Endothelial cell (in vitro differentiated cells): ENCODE measurements at regions not wholly inside any gene's neighbourhood (a gene's known extent, or its start where the extent isn't known, plus 50 kb on each side); places are given as distances from the start of the nearest gene placed in this dataset.

Source experiments
- DNase-seq: peaks from one replicate; pipeline ENCODE4 v3.0.0; 2021; ENCODE audit warnings: low spot score
- H3K27ac Mint-ChIP-seq: one replicate; pipeline ENCODE4 v1.8.0; 2021; ENCODE audit warnings: mixed read lengths, inconsistent platforms; ENCODE audit not compliant: unreplicated experiment
- H3K27me3 Mint-ChIP-seq: one replicate; pipeline ENCODE4 v1.8.0; 2021; ENCODE audit warnings: mild to moderate bottlenecking, moderate library complexity, mixed read lengths, inconsistent platforms; ENCODE audit not compliant: unreplicated experiment
- H3K36me3 Mint-ChIP-seq: one replicate; pipeline ENCODE4 v1.8.0; 2021; ENCODE audit warnings: mild to moderate bottlenecking, low read depth, mixed read lengths, inconsistent platforms; ENCODE audit not compliant: unreplicated experiment
- H3K4me1 Mint-ChIP-seq: one replicate; pipeline ENCODE4 v1.8.0; 2021; ENCODE audit warnings: mild to moderate bottlenecking, mixed read lengths, inconsistent platforms; ENCODE audit not compliant: unreplicated experiment
- H3K4me3 Mint-ChIP-seq: one replicate; pipeline ENCODE4 v1.8.0; 2021; ENCODE audit warnings: mild to moderate bottlenecking, mixed read lengths, inconsistent platforms; ENCODE audit not compliant: unreplicated experiment
- H3K9me3 Mint-ChIP-seq: one replicate; pipeline ENCODE4 v1.8.0; 2021; ENCODE audit warnings: mixed read lengths, inconsistent platforms; ENCODE audit not compliant: unreplicated experiment
- CTCF ChIP-seq: fragments of 200-600 bp; sonication (generic); IDR thresholded peaks from one replicate; pipeline ENCODE4 v1.5.0; 2021; ENCODE audit warnings: antibody characterized with exemption; ENCODE audit not compliant: unreplicated experiment

- Mint-ChIP-seq H3K9me3 (no peaks in the 10 kb centered on the region), H3K4me1 (peaks cover 6% of the 10 kb centered on the region), H3K27ac (no peak overlapping the region), H3K27me3 (no peaks in the 10 kb centered on the region), H3K36me3 (no peaks in the 10 kb centered on the region), H3K4me3 (no peak overlapping the region)
- DNase-seq: no peak
- TF ChIP-seq CTCF: no peak
Measured at GRCh38 chr7:46713868-46714596, 793.0 kb upstream of the IGFBP3 start.

- no peak overlapping the region for H3K27ac Mint-ChIP-seq
- no peak for TF ChIP-seq CTCF
- H3K27me3 Mint-ChIP-seq: no peaks in the 10 kb centered on the region
- no peaks in the 10 kb centered on the region for H3K4me1 Mint-ChIP-seq
- no peak overlapping the region for H3K4me3 Mint-ChIP-seq
- no peaks in the 10 kb centered on the region for H3K9me3 Mint-ChIP-seq
- no peak for DNase-seq
- no peaks in the 10 kb centered on the region for H3K36me3 Mint-ChIP-seq
Measured at GRCh38 chr7:46710927-46711326, 789.9 kb upstream of the IGFBP3 start.

GRCh38 chr7:46707973-46708372 lies 786.9 kb upstream of the IGFBP3 start:
- TF ChIP-seq CTCF: no peak
- Mint-ChIP-seq H3K9me3 (no peaks in the 10 kb centered on the region), H3K27me3 (no peaks in the 10 kb centered on the region), H3K27ac (no peak overlapping the region), H3K4me1 (no peaks in the 10 kb centered on the region), H3K4me3 (no peak overlapping the region), H3K36me3 (no peaks in the 10 kb centered on the region)
- DNase-seq: no peak

- Mint-ChIP-seq H3K27ac (no peak overlapping the region), H3K4me3 (no peak overlapping the region), H3K27me3 (no peaks in the 10 kb centered on the region), H3K9me3 (no peaks in the 10 kb centered on the region), H3K4me1 (no peaks in the 10 kb centered on the region), H3K36me3 (no peaks in the 10 kb centered on the region)
- TF ChIP-seq CTCF: no peak
- no peak for DNase-seq
Measured at GRCh38 chr7:46705386-46706255, 784.5 kb upstream of the IGFBP3 start.

- H3K4me3 Mint-ChIP-seq: no peak overlapping the region
- no peaks in the 10 kb centered on the region for H3K36me3 Mint-ChIP-seq
- no peak for TF ChIP-seq CTCF
- H3K27ac Mint-ChIP-seq: no peak overlapping the region
- H3K9me3 Mint-ChIP-seq: peaks cover 4% of the 10 kb centered on the region
- H3K4me1 Mint-ChIP-seq: peaks cover 2% of the 10 kb centered on the region
- peaks cover 1% of the 10 kb centered on the region for H3K27me3 Mint-ChIP-seq
- no peak for DNase-seq
Measured at GRCh38 chr7:46696741-46697140, 775.7 kb upstream of the IGFBP3 start.
